HG02852 (cell line): ENCODE measurements at regions not wholly inside any gene's neighbourhood (a gene's known extent, or its start where the extent isn't known, plus 50 kb on each side); places are given as distances from the start of the nearest gene placed in this dataset.
"Not testable (repeated sequence)": the region's sequence is repeated elsewhere in the genome, so short reads cannot be mapped to it uniquely, and the experiment has no call there.

Source experiments
- ATAC-seq: cut with Tn5 transposase; IDR thresholded peaks from one replicate; pipeline ENCODE4 v1.9.1; 2021; ENCODE audit warnings: mild to moderate bottlenecking, moderate library complexity; ENCODE audit not compliant: unreplicated experiment

GRCh38 chr14:40216408-40216807 is 784.2 kb upstream of the FBXO33 start:
- not testable (repeated sequence) for ATAC-seq

- ATAC-seq: no peak
Observed at GRCh38 chr14:40213701-40214100, 781.5 kb upstream of the FBXO33 start.

GRCh38 chr14:40204441-40205175 is 772.4 kb upstream of the FBXO33 start:
- ATAC-seq: no peak

GRCh38 chr14:40199101-40199500 is 766.9 kb upstream of the FBXO33 start:
- ATAC-seq: no peak

GRCh38 chr14:40197344-40197743 is 765.1 kb upstream of the FBXO33 start:
- no peak for ATAC-seq

- no peak for ATAC-seq
Observed at GRCh38 chr14:40188006-40188405, 755.8 kb upstream of the FBXO33 start.

GRCh38 chr14:40164083-40164482 is 731.9 kb upstream of the FBXO33 start:
- ATAC-seq: no peak

GRCh38 chr14:40139657-40140056 is 707.4 kb upstream of the FBXO33 start:
- ATAC-seq: no peak

- no peak for ATAC-seq
Observed at GRCh38 chr14:40133463-40133862, 701.2 kb upstream of the FBXO33 start.

- no peak for ATAC-seq
Observed at GRCh38 chr14:40129159-40129558, 696.9 kb upstream of the FBXO33 start.

- ATAC-seq: no peak
Observed at GRCh38 chr14:40123816-40124215, 691.6 kb upstream of the FBXO33 start.

GRCh38 chr14:40122968-40123648 is 690.9 kb upstream of the FBXO33 start:
- ATAC-seq: no peak

GRCh38 chr14:40119765-40120164 is 687.5 kb upstream of the FBXO33 start:
- ATAC-seq: no peak

- ATAC-seq: no peak
Observed at GRCh38 chr14:40119321-40119720, 687.1 kb upstream of the FBXO33 start.

- no peak for ATAC-seq
Observed at GRCh38 chr14:40115583-40115982, 683.4 kb upstream of the FBXO33 start.

GRCh38 chr14:40113671-40114070 is 681.4 kb upstream of the FBXO33 start:
- ATAC-seq: no peak

- no peak for ATAC-seq
Observed at GRCh38 chr14:40100544-40101196, 668.4 kb upstream of the FBXO33 start.

GRCh38 chr14:40099316-40099715 is 667.1 kb upstream of the FBXO33 start:
- ATAC-seq: no peak

- ATAC-seq: no peak
Observed at GRCh38 chr14:40098468-40098867, 666.2 kb upstream of the FBXO33 start.

GRCh38 chr14:40096968-40097367 is 664.7 kb upstream of the FBXO33 start:
- ATAC-seq: no peak

GRCh38 chr14:40093800-40094199 is 661.6 kb upstream of the FBXO33 start:
- ATAC-seq: no peak

- ATAC-seq: no peak
Observed at GRCh38 chr14:40074169-40074568, 641.9 kb upstream of the FBXO33 start.
